PC-9 (cell line): ENCODE measurements at regions not wholly inside any gene's neighbourhood (a gene's known extent, or its start where the extent isn't known, plus 50 kb on each side); places are given as distances from the start of the nearest gene placed in this dataset. TPM values are rescaled to one million over a fixed set of nuclear protein-coding genes. Genes with fewer than 3 reads are reported as not detected.

Experiments used
- BruUV-seq: library from RNA; stranded (reverse); fragments of 400-500 nt; replicated peaks from 2 replicates; lab custom pipeline; 2021; lab: Mats Ljungman, UMichigan
- CTCF ChIA-PET: fragments of 300-600 bp; sonication (Branson Sonifier 250); formaldehyde crosslinking; loops from one replicate; lab custom pipeline; 2022; ENCODE audit warnings: antibody characterized with exemption; lab: Charles Lee
- POLR2A ChIA-PET: fragments of 300-600 bp; sonication (Branson Sonifier 250); formaldehyde crosslinking; loops from one replicate; lab custom pipeline; 2022; ENCODE audit warnings: antibody characterized with exemption; ENCODE audit not compliant: unreplicated experiment; lab: Charles Lee
- DNase-seq, 2 experiments: peaks; one replicate each; pipeline versions ENCODE4 v3.0.0 to v3.0.0-alpha.2; 2015 to 2022; ENCODE audit warnings: mixed read lengths in 1 of 2
- H2AFZ ChIP-seq: fragments of 200-600 bp; sonication (generic); 2 replicates; pipeline ENCODE4 v1.8.1; 2017; ENCODE audit warnings: antibody characterized with exemption
- H3F3A ChIP-seq: fragments of 200-600 bp; sonication (generic); 2 replicates; pipeline ENCODE4 v1.8.1; 2017; ENCODE audit warnings: antibody characterized with exemption, mild to moderate bottlenecking, low read depth; ENCODE audit not compliant: insufficient read depth
- H3K27ac ChIP-seq: fragments of 200-600 bp; sonication (generic); 2 replicates; pipeline ENCODE4 v1.6.1; 2016; ENCODE audit warnings: mixed run types
- H3K27me3 ChIP-seq: fragments of 200-600 bp; sonication (generic); 2 replicates; pipeline ENCODE4 v1.6.1; 2016; ENCODE audit warnings: low read depth, mixed run types; ENCODE audit not compliant: insufficient read depth
- H3K36me3 ChIP-seq: fragments of 200-600 bp; sonication (generic); 2 replicates; pipeline ENCODE4 v1.6.1; 2016; ENCODE audit warnings: low read depth, mixed run types
- H3K4me1 ChIP-seq: fragments of 200-600 bp; sonication (generic); replicated peaks from 2 replicates; pipeline ENCODE4 v1.6.1; 2016; ENCODE audit warnings: mixed run types; ENCODE audit not compliant: insufficient read depth
- H3K4me2 ChIP-seq: fragments of 200-600 bp; sonication (generic); 2 replicates; pipeline ENCODE4 v1.6.1; 2017; ENCODE audit warnings: mixed run types
- H3K4me3 ChIP-seq: fragments of 200-600 bp; sonication (generic); 2 replicates; pipeline ENCODE4 v1.6.1; 2016; ENCODE audit warnings: mixed run types
- H3K79me2 ChIP-seq: fragments of 200-600 bp; sonication (generic); 2 replicates; pipeline ENCODE4 v1.6.1; 2017; ENCODE audit warnings: low read depth, mixed run types
- H3K9me2 ChIP-seq: fragments of 200-600 bp; sonication (generic); 2 replicates; pipeline ENCODE4 v1.8.1; 2017; ENCODE audit warnings: mild to moderate bottlenecking; ENCODE audit not compliant: insufficient read depth
- H3K9me3 ChIP-seq: fragments of 200-600 bp; sonication (generic); 2 replicates; pipeline ENCODE4 v1.8.1; 2016; ENCODE audit warnings: low read depth; ENCODE audit not compliant: insufficient read depth
- H4K20me1 ChIP-seq: fragments of 200-600 bp; sonication (generic); 2 replicates; pipeline ENCODE4 v1.8.1; 2017; ENCODE audit not compliant: insufficient read depth
- EZH2 ChIP-seq: fragments of 200-600 bp; sonication (generic); IDR thresholded peaks from 2 replicates; pipeline ENCODE4 v1.8.0; 2017; ENCODE audit warnings: antibody characterized with exemption, low read depth
- intact Hi-C: fragments of 100-400 bp; cut with micrococcal nuclease; formaldehyde crosslinking; loops from one replicate; pipeline ENCODE4 v1.10.0; 2022; ENCODE audit not compliant: unreplicated experiment
- microRNA-seq: library from miRNA; unstranded; fragments of <30 nt; microRNA quantifications from one replicate; pipeline ENCODE4 v1.2.0, GENCODE V29; 2021; ENCODE audit warnings: borderline number of aligned reads, borderline replicate concordance
- TF ChIP-seq, protein P1 (sequence below): fragments of 200-600 bp; sonication (generic); conservative IDR thresholded peaks from 2 replicates; pipeline ENCODE4 v1.6.1; 2017; ENCODE audit warnings: mixed run types, antibody characterized with exemption, mild to moderate bottlenecking, moderate library complexity

DNA sequence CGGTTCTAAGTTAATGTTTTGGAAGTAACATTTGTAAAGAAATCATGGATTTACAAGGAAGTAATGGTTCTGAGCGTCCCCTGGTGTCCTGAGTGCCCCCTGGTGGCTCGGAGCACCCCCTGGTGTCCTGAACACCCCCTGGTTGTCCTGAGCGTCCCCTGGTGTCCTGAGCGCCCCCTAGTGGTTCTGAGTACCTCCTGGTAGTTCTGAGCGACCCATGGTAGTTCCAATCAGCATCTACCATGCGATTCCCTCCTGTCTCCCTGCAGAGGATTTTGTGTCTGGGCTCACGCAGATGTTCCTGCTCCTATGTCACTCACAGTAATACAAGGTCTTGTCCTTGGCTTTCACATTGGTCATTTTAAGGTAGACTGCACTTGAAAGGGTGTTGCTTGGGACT, 1352.9 kb downstream of the TMEM121 start:
- H4K20me1 ChIP-seq = no peaks in the 10 kb centered on the region
- ChIA-PET CTCF (no interaction called here), POLR2A (no interaction called here)
- TF ChIP-seq, protein P1, sequence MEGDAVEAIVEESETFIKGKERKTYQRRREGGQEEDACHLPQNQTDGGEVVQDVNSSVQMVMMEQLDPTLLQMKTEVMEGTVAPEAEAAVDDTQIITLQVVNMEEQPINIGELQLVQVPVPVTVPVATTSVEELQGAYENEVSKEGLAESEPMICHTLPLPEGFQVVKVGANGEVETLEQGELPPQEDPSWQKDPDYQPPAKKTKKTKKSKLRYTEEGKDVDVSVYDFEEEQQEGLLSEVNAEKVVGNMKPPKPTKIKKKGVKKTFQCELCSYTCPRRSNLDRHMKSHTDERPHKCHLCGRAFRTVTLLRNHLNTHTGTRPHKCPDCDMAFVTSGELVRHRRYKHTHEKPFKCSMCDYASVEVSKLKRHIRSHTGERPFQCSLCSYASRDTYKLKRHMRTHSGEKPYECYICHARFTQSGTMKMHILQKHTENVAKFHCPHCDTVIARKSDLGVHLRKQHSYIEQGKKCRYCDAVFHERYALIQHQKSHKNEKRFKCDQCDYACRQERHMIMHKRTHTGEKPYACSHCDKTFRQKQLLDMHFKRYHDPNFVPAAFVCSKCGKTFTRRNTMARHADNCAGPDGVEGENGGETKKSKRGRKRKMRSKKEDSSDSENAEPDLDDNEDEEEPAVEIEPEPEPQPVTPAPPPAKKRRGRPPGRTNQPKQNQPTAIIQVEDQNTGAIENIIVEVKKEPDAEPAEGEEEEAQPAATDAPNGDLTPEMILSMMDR = peak; percentile 54; the same call in 1 of the 2 replicates
- TF ChIP-seq EZH2 = no peak
- H3K9me3 ChIP-seq = no peaks in the 10 kb centered on the region; the same call in 1 of the 2 replicates
- intact Hi-C loops = no loop called here
- H2AFZ ChIP-seq = no peak overlapping the region
- no peaks in the 10 kb centered on the region for H3K9me2 ChIP-seq
- H3K4me3 ChIP-seq = no peak overlapping the region
- no peaks in the 10 kb centered on the region for H3K36me3 ChIP-seq
- no peak overlapping the region for H3K4me2 ChIP-seq
- H3K79me2 ChIP-seq = no peaks in the 10 kb centered on the region
- BruUV-seq = no TSS peak
- H3K27ac ChIP-seq = no peak overlapping the region
- H3F3A ChIP-seq = peaks cover 7% of the 10 kb centered on the region; the same call in 1 of the 2 replicates
- no peaks in the 10 kb centered on the region for H3K27me3 ChIP-seq
- DNase-seq = peak in 1 of 2 experiments; percentile 20
- no peaks in the 10 kb centered on the region for H3K4me1 ChIP-seq

DNA sequence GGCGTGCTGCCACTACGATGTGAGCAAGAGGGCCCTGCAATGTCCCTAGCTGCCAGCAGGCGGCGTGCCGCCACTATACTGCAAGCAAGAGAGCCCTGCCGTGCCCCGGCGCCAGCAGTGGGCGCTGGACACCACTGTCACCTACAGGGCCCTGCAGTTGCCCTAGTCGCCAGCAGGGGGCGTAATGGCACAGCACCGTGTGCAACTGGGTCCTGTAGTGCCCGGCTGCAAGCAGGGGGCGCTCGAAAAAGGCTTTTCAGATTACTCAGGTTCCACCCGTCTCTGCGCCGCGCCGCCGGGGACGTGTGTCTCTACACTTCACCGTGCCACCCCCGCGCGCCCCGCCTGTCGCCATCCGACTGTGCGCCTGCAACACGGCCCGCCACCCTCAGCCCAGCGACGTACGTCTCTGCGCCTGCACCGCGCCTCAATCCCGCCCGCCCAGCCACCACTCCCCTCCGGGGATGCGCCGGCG, 1356.9 kb downstream of the TMEM121 start:
- no peaks in the 10 kb centered on the region for H3K4me1 ChIP-seq
- H3K79me2 ChIP-seq = no peaks in the 10 kb centered on the region
- H3K9me3 ChIP-seq = no peaks in the 10 kb centered on the region; the same call in 1 of the 2 replicates
- no peaks in the 10 kb centered on the region for H4K20me1 ChIP-seq
- H2AFZ ChIP-seq = no peak overlapping the region
- no TSS peak for BruUV-seq
- no peak overlapping the region for H3K27ac ChIP-seq
- ChIA-PET CTCF (no interaction called here), POLR2A (no interaction called here)
- H3K4me3 ChIP-seq = no peak overlapping the region
- H3K27me3 ChIP-seq = no peaks in the 10 kb centered on the region
- H3K9me2 ChIP-seq = no peaks in the 10 kb centered on the region
- H3K36me3 ChIP-seq = no peaks in the 10 kb centered on the region
- no peak overlapping the region for H3K4me2 ChIP-seq
- intact Hi-C loops = no loop called here
- TF ChIP-seq, protein P1 = peak; percentile 57
- no peak for TF ChIP-seq EZH2
- DNase-seq = no peak
- peaks cover 7% of the 10 kb centered on the region; the same call in 1 of the 2 replicates for H3F3A ChIP-seq

Small RNA genes in the stretch of these regions (microRNA-seq; reads per million reads assigned to microRNA genes)
- gene MIR4507 (not detected), gene MIR4537 (not detected), gene MIR4538 (not detected), gene MIR4539 (not detected), gene MIR5195 (not detected), gene MIR8071-1 (not detected), gene MIR8071-2 (not detected)
